ENCODE measurements at regions not wholly inside any gene's neighbourhood (a gene's known extent, or its start where the extent isn't known, plus 50 kb on each side); places are given as distances from the start of the nearest gene placed in this dataset.

- TF ChIP-seq CTCF (IDR thresholded peaks at IDR 0.05; ENCODE audit: low read depth, low read length, missing control alignments) = no peak
- in situ Hi-C loops (cut with HindIII; ENCODE audit: low pct_ligation_motif_present, low sequenced_read_pairs) = no loop called here
- Histone ChIP-seq H3K4me3 (ENCODE audit: low read depth, low read length) (no peak overlapping the region), H3K27me3 (replicated peaks) (no peaks in the 10 kb centered on the region), H3K27ac (no peak overlapping the region), H3K36me3 (replicated peaks) (no peaks in the 10 kb centered on the region)
- no peak for DNase-seq
These were observed 79.3 kb upstream of the DYNLT3 start for GRCh38 chrX:37926700-37927099.

GRCh38 chrX:37942170-37942569, 64.2 kb upstream of the SYTL5 start:
- no peak for DNase-seq
- no peaks in the 10 kb centered on the region for H3K36me3 ChIP-seq (replicated peaks)
- in situ Hi-C loops (cut with HindIII; ENCODE audit: low pct_ligation_motif_present, low sequenced_read_pairs) = no loop called here
- H3K27ac ChIP-seq = no peak overlapping the region
- no peaks in the 10 kb centered on the region for H3K27me3 ChIP-seq (replicated peaks)
- H3K4me3 ChIP-seq (ENCODE audit: low read depth, low read length) = no peak overlapping the region
- no peak for TF ChIP-seq CTCF (IDR thresholded peaks at IDR 0.05; ENCODE audit: low read depth, low read length, missing control alignments)

GRCh38 chrX:37943554-37944344, 62.6 kb upstream of the SYTL5 start:
- Histone ChIP-seq H3K4me3 (ENCODE audit: low read depth, low read length) (no peak overlapping the region), H3K27ac (no peak overlapping the region), H3K36me3 (replicated peaks) (no peaks in the 10 kb centered on the region), H3K27me3 (replicated peaks) (no peaks in the 10 kb centered on the region)
- TF ChIP-seq CTCF (IDR thresholded peaks at IDR 0.05; ENCODE audit: low read depth, low read length, missing control alignments) = no peak
- in situ Hi-C loops (cut with HindIII; ENCODE audit: low pct_ligation_motif_present, low sequenced_read_pairs) = no loop called here
- no peak for DNase-seq

GRCh38 chrX:37946197-37946596, 60.2 kb upstream of the SYTL5 start:
- in situ Hi-C loops (cut with HindIII; ENCODE audit: low pct_ligation_motif_present, low sequenced_read_pairs) = no loop called here
- no peak overlapping the region for H3K4me3 ChIP-seq (ENCODE audit: low read depth, low read length)
- H3K36me3 ChIP-seq (replicated peaks) = no peaks in the 10 kb centered on the region

GRCh38 chrX:37955273-37955672, 51.1 kb upstream of the SYTL5 start:
- in situ Hi-C loops (cut with HindIII; ENCODE audit: low pct_ligation_motif_present, low sequenced_read_pairs) = no loop called here
- Histone ChIP-seq H3K4me3 (ENCODE audit: low read depth, low read length) (no peak overlapping the region), H3K27me3 (replicated peaks) (no peaks in the 10 kb centered on the region), H3K36me3 (replicated peaks) (no peaks in the 10 kb centered on the region), H3K27ac (no peak overlapping the region)
- DNase-seq = no peak
- no peak for TF ChIP-seq CTCF (IDR thresholded peaks at IDR 0.05; ENCODE audit: low read depth, low read length, missing control alignments)

More at GRCh38 chrX:37946197-37946596, 60.2 kb upstream of the SYTL5 start:
- Histone ChIP-seq H3K27ac (no peak overlapping the region), H3K27me3 (replicated peaks) (no peaks in the 10 kb centered on the region)
- no peak for TF ChIP-seq CTCF (IDR thresholded peaks at IDR 0.05; ENCODE audit: low read depth, low read length, missing control alignments)
- no peak for DNase-seq

GRCh38 chrX:37956223-37956622, 50.1 kb upstream of the SYTL5 start:
- H3K27ac ChIP-seq = no peak overlapping the region
- no peak for TF ChIP-seq CTCF (IDR thresholded peaks at IDR 0.05; ENCODE audit: low read depth, low read length, missing control alignments)
- H3K4me3 ChIP-seq (ENCODE audit: low read depth, low read length) = no peak overlapping the region
- in situ Hi-C loops (cut with HindIII; ENCODE audit: low pct_ligation_motif_present, low sequenced_read_pairs) = no loop called here
- H3K27me3 ChIP-seq (replicated peaks) = no peaks in the 10 kb centered on the region
- DNase-seq = no peak
- no peaks in the 10 kb centered on the region for H3K36me3 ChIP-seq (replicated peaks)
